Heart left ventricle (tissue), 13 donors: ENCODE measurements at regions not wholly inside any gene's neighbourhood (a gene's known extent, or its start where the extent isn't known, plus 50 kb on each side); places are given as distances from the start of the nearest gene placed in this dataset.

ENCODE experiments used
- POLR2A ChIP-seq, 2 donors: fragments of 450-650 bp; IDR thresholded peaks; one replicate each; pipeline ENCODE4 v1.6.1; 2017; ENCODE audit warnings: antibody characterized with exemption in 2 of 2, mild to moderate bottlenecking in 2 of 2, moderate library complexity in 2 of 2
- TF ChIP-seq, protein P1 (sequence below), 12 donors: fragments of 200-600 bp; sonication (generic) in 4 of 12; IDR thresholded peaks; one replicate each; pipeline versions ENCODE4 v1.5.0 to v1.8.0; 2018 to 2022; ENCODE audit warnings: antibody characterized with exemption in 12 of 12, mild to moderate bottlenecking in 5 of 12
- donor health status: ischemic (EF 13 %, LVEDD 7.1; RV severe dilation, severe dysfunction).
- donor health status: DM: no; HTN: yes; CAD: no.
- donor health status: DM: no; HTN: no; CAD: no.
- donor health status: ischemic (EF 25% LVEDD 6.9; RV normal size, moderate dysfunction).
- donor health status: ischemic (EF 25% LVEDD 5.7; RV mildly dilated, moderate dysfunction).
- donor health status: ischemic (EF 35%, LVEDD 5.7; RV mildly dilated, moderate dysfunction).
- donor health status: nonischemic (EF 11% LVEDD 7.7; RV severe dilation, severe dysfunction).
- donor health status: DM: yes; HTN: yes; CAD: no.
- donor health status: PGD.
- donor health status: ischemic (EF 29% LVEDD 5.4; RV normal size, mild dysfunction).
- donor health status: nonischemic (EF 23%, LVEDD 6.1; RV moderate dilation, normal function).

- TF ChIP-seq, protein P1, sequence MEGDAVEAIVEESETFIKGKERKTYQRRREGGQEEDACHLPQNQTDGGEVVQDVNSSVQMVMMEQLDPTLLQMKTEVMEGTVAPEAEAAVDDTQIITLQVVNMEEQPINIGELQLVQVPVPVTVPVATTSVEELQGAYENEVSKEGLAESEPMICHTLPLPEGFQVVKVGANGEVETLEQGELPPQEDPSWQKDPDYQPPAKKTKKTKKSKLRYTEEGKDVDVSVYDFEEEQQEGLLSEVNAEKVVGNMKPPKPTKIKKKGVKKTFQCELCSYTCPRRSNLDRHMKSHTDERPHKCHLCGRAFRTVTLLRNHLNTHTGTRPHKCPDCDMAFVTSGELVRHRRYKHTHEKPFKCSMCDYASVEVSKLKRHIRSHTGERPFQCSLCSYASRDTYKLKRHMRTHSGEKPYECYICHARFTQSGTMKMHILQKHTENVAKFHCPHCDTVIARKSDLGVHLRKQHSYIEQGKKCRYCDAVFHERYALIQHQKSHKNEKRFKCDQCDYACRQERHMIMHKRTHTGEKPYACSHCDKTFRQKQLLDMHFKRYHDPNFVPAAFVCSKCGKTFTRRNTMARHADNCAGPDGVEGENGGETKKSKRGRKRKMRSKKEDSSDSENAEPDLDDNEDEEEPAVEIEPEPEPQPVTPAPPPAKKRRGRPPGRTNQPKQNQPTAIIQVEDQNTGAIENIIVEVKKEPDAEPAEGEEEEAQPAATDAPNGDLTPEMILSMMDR (IDR thresholded peaks at IDR 0.05) = no peak
- no peak for TF ChIP-seq POLR2A (IDR thresholded peaks at IDR 0.05)
These were observed 64.8 kb upstream of the FAR1 start for GRCh38 chr11:13603661-13604060.
